SK-N-SH (cell line): ENCODE measurements at regions not wholly inside any gene's neighbourhood (a gene's known extent, or its start where the extent isn't known, plus 50 kb on each side); places are given as distances from the start of the nearest gene placed in this dataset.

Experiments
- CTCF ChIA-PET: fragments of 300-600, 350-600 bp; formaldehyde crosslinking; extraction: SDS; loops from one replicate; lab custom pipeline; 2021; lab: Yijun Ruan, JAX
- POLR2A ChIA-PET: fragments of 350-600 bp; sonication (Branson Sonifier 250); formaldehyde crosslinking; extraction: SDS; loops from one replicate; lab custom pipeline; 2020; ENCODE audit warnings: antibody characterized with exemption, inconsistent platforms; lab: Yijun Ruan, JAX
- DNase-seq: peaks from one replicate; pipeline ENCODE4 v3.0.0; 2012
- H2AFZ ChIP-seq: fragments of 200-600 bp; sonication (generic); 2 replicates; pipeline ENCODE4 v1.8.1; 2016; ENCODE audit warnings: antibody characterized with exemption, mild to moderate bottlenecking, low read depth
- H3F3A ChIP-seq: fragments of 200-600 bp; sonication (generic); replicated peaks from 2 replicates; pipeline ENCODE3; 2016; ENCODE audit warnings: antibody characterized with exemption, mild to moderate bottlenecking; ENCODE audit not compliant: insufficient read depth
- H3K27ac ChIP-seq, 2 experiments: fragments of 200-500 bp in 1 of 2; fragments of 200-600 bp in 1 of 2; sonication (Bioruptor generic) in 1 of 2; sonication (generic), shearing (Covaris generic) in 1 of 2; 2 replicates each; pipeline versions ENCODE4 v1.5.1 to v1.6.1; 2014 to 2016; ENCODE audit warnings: low read depth in 2 of 2, inconsistent platforms in 1 of 2, low read length in 1 of 2, mild to moderate bottlenecking in 1 of 2, mixed read lengths in 1 of 2
- H3K27me3 ChIP-seq: fragments of 200-600 bp; sonication (generic), shearing (Covaris generic); 2 replicates; pipeline ENCODE4 v1.6.1; 2016; ENCODE audit warnings: mixed run types; ENCODE audit not compliant: insufficient read depth
- H3K36me3 ChIP-seq, 2 experiments: fragments of 200-500 bp in 1 of 2; fragments of 200-600 bp in 1 of 2; sonication (Bioruptor generic) in 1 of 2; sonication (generic) in 1 of 2; replicated peaks in 1 of 2; 2 replicates each; pipeline versions ENCODE3 to v1.5.1; 2014 to 2016; ENCODE audit warnings: low read length in 1 of 2, mild to moderate bottlenecking in 1 of 2; ENCODE audit not compliant: insufficient read depth in 2 of 2, control insufficient read depth in 1 of 2
- H3K4me1 ChIP-seq, 2 experiments: fragments of 200-500 bp in 1 of 2; fragments of 200-600 bp in 1 of 2; sonication (Bioruptor generic) in 1 of 2; sonication (generic), shearing (Covaris generic) in 1 of 2; 2 replicates each; pipeline versions ENCODE4 v1.5.1 to v1.6.1; 2014 to 2016; ENCODE audit warnings: low read depth in 1 of 2, low read length in 1 of 2, mixed run types in 1 of 2; ENCODE audit not compliant: insufficient read depth in 2 of 2, control insufficient read depth in 1 of 2
- H3K4me2 ChIP-seq: fragments of 200-600 bp; sonication (generic), shearing (Covaris generic); 2 replicates; pipeline ENCODE4 v1.6.1; 2017; ENCODE audit warnings: mixed run types
- H3K4me3 ChIP-seq, 2 experiments: fragments of 200-500 bp in 1 of 2; fragments of 200-600 bp in 1 of 2; sonication (Bioruptor generic) in 1 of 2; sonication (generic), shearing (Covaris generic) in 1 of 2; 2 replicates each; pipeline versions ENCODE4 v1.5.1 to v1.8.1; 2014 to 2016; ENCODE audit warnings: low read depth in 2 of 2, inconsistent platforms in 1 of 2, low read length in 1 of 2, mild to moderate bottlenecking in 1 of 2, mixed read lengths in 1 of 2, moderate library complexity in 1 of 2
- H3K79me2 ChIP-seq: fragments of 200-600 bp; sonication (generic); 2 replicates; pipeline ENCODE4 v1.8.1; 2017; ENCODE audit warnings: mild to moderate bottlenecking; ENCODE audit not compliant: insufficient read depth
- H3K9ac ChIP-seq: fragments of 200-600 bp; sonication (generic); 2 replicates; pipeline ENCODE4 v1.6.1; 2017; ENCODE audit warnings: mixed run types
- H3K9me2 ChIP-seq: fragments of 200-600 bp; sonication (generic); 2 replicates; pipeline ENCODE4 v1.6.1; 2017; ENCODE audit warnings: mixed run types
- H3K9me3 ChIP-seq: fragments of 200-600 bp; sonication (generic); 2 replicates; pipeline ENCODE4 v1.6.1; 2017; ENCODE audit warnings: mixed run types, mild to moderate bottlenecking, moderate library complexity
- H4K20me1 ChIP-seq: fragments of 200-600 bp; sonication (generic); 2 replicates; pipeline ENCODE4 v1.6.1; 2017; ENCODE audit warnings: mild to moderate bottlenecking, mixed run types; ENCODE audit not compliant: insufficient read depth
- CTCF ChIP-seq: fragments of 200-600 bp; sonication (generic); IDR thresholded peaks from 2 replicates; pipeline ENCODE4 v1.6.1; 2017; ENCODE audit warnings: antibody characterized with exemption, mild to moderate bottlenecking, moderate library complexity
- FOXJ3 ChIP-seq: sonication (generic); formaldehyde crosslinking; IDR thresholded peaks from 2 replicates; pipeline ENCODE4 v1.5.1; 2020; ENCODE audit warnings: mild to moderate bottlenecking, missing genetic modification reagents
- IRF3 ChIP-seq: fragments of 150-350 bp; IDR thresholded peaks from 2 replicates; pipeline ENCODE4 v1.6.1; 2016; ENCODE audit warnings: mild to moderate bottlenecking, low read depth, low read length
- MEF2A ChIP-seq: IDR thresholded peaks from 2 replicates; pipeline ENCODE4 v1.4.0; 2012; ENCODE audit warnings: low read depth, borderline replicate concordance
- NFIC ChIP-seq: IDR thresholded peaks from 2 replicates; pipeline ENCODE4 v1.4.0; 2012; ENCODE audit warnings: borderline replicate concordance
- POLR2AphosphoS5 ChIP-seq: IDR thresholded peaks from 2 replicates; pipeline ENCODE4 v1.6.1; 2012; ENCODE audit warnings: low read depth, low read length
- RAD21 ChIP-seq: IDR thresholded peaks from 2 replicates; pipeline ENCODE4 v1.6.1; 2012; ENCODE audit warnings: mild to moderate bottlenecking, low read length
- RXRA ChIP-seq: IDR thresholded peaks from 2 replicates; pipeline ENCODE4 v1.4.0; 2012; ENCODE audit warnings: low read depth, mild to moderate bottlenecking, borderline replicate concordance
- USF2 ChIP-seq: fragments of 150-350 bp; IDR thresholded peaks from 2 replicates; pipeline ENCODE4 v1.6.1; 2017; ENCODE audit warnings: antibody characterized with exemption, low read length, low read depth, borderline replicate concordance
- ZBTB33 ChIP-seq: IDR thresholded peaks from 2 replicates; pipeline ENCODE4 v1.4.0; 2012; ENCODE audit warnings: low read depth, borderline replicate concordance
- WGBS: methylation state at CpG from one replicate; pipeline ENCODE4 v1.1.6; 2017; ENCODE audit warnings: low lambda C conversion rate; 5-methylcytosine and 5-hydroxymethylcytosine counted together

- TF ChIP-seq CTCF (no peak), NFIC (no peak), ZBTB33 (no peak), FOXJ3 (CRISPR knock-in tag) (no peak), POLR2AphosphoS5 (no peak)
Observed at GRCh38 chr22:48490500-48491411, 1336.9 kb downstream of the BRD1 start (continued).

- peak overlapping the region; percentile 24; the same call in 1 of the 2 replicates for H3K4me2 ChIP-seq
- no peak overlapping the region for H3K27ac ChIP-seq
- 4% methylated on average over 11 of the region's 113 CpGs for WGBS
- H3K9me2 ChIP-seq = no peaks in the 10 kb centered on the region
- no peak overlapping the region for H2AFZ ChIP-seq
- H3K9ac ChIP-seq = no peak overlapping the region
- peaks cover 53% of the 10 kb centered on the region; the same call in 1 of the 2 replicates for H3K27me3 ChIP-seq
- ChIA-PET POLR2A (no interaction called here), CTCF (interaction anchor here (0.7 kb wide), 1 partner anchor 15 kb away, joined by 3 read pairs; no protein-coding TSS in a partner anchor)
- H3K36me3 ChIP-seq = no peaks in the 10 kb centered on the region
- no peaks in the 10 kb centered on the region for H3K9me3 ChIP-seq
- no peaks in the 10 kb centered on the region for H4K20me1 ChIP-seq
- no peaks in the 10 kb centered on the region; a peak in 1 of 4 replicates for H3K4me1 ChIP-seq
- peaks cover 6% of the 10 kb centered on the region for H3F3A ChIP-seq
- peak; percentile 48 for DNase-seq
- no peak overlapping the region for H3K4me3 ChIP-seq
- no peaks in the 10 kb centered on the region for H3K79me2 ChIP-seq
- TF ChIP-seq ZBTB33 = no peak
- TF ChIP-seq MEF2A = no peak
- no peak for TF ChIP-seq USF2
- TF ChIP-seq RAD21 = no peak
- TF ChIP-seq IRF3 = no peak
- no peak for TF ChIP-seq RXRA
- TF ChIP-seq, all 33 proteins: peak for 0
Observed at GRCh38 chr22:48489551-48490499, 1337.8 kb downstream of the BRD1 start.
